GM13976 (cell line): ENCODE measurements at regions not wholly inside any gene's neighbourhood (a gene's known extent, or its start where the extent isn't known, plus 50 kb on each side); places are given as distances from the start of the nearest gene placed in this dataset.
A peak's percentile ranks its signal among the peaks of the same experiment; 100 is the strongest.

Experiments used
- DNase-seq: peaks from one replicate; pipeline ENCODE4 v3.0.0; 2012; ENCODE audit warnings: low spot score
- CTCF ChIP-seq: IDR thresholded peaks from 2 replicates; pipeline ENCODE4 v1.5.1; 2012; ENCODE audit warnings: borderline replicate concordance, mild to moderate bottlenecking; ENCODE audit not compliant: insufficient read depth; ENCODE audit errors: extremely low read depth, missing control alignments, control extremely low read depth
- in situ Hi-C: fragments of 300-500 bp; cut with MboI; formaldehyde crosslinking; loops from one replicate; pipeline ENCODE4 v1.12.0; 2022; ENCODE audit warnings: low sequenced_read_pairs, mixed read lengths, inconsistent platforms; ENCODE audit not compliant: unreplicated experiment

- in situ Hi-C loops = no loop called here
- DNase-seq = no peak
- TF ChIP-seq CTCF = no peak
Measured at GRCh38 chr13:72246396-72246795, 379.4 kb upstream of the DACH1 start.

- no peak for DNase-seq
- in situ Hi-C loops = no loop called here
- TF ChIP-seq CTCF = no peak
Measured at GRCh38 chr13:72244788-72245187, 377.8 kb upstream of the DACH1 start.

GRCh38 chr13:72230131-72230530 lies 363.1 kb upstream of the DACH1 start:
- in situ Hi-C loops = no loop called here
- TF ChIP-seq CTCF = no peak
- DNase-seq = no peak

GRCh38 chr13:72229067-72229466 lies 362.1 kb upstream of the DACH1 start:
- in situ Hi-C loops = no loop called here
- TF ChIP-seq CTCF = no peak
- no peak for DNase-seq

- DNase-seq = peak; percentile 3
- peak; percentile 48 for TF ChIP-seq CTCF
Measured at GRCh38 chr13:72221276-72221962, 354.4 kb upstream of the DACH1 start.

GRCh38 chr13:72218966-72219365 lies 352.0 kb upstream of the DACH1 start:
- TF ChIP-seq CTCF = no peak
- no peak for DNase-seq
- in situ Hi-C loops = no loop called here

More at GRCh38 chr13:72221276-72221962, 354.4 kb upstream of the DACH1 start:
- in situ Hi-C loops = no loop called here
